Immature natural killer cell (primary cell): ENCODE measurements at regions not wholly inside any gene's neighbourhood (a gene's known extent, or its start where the extent isn't known, plus 50 kb on each side); places are given as distances from the start of the nearest gene placed in this dataset.

Experiments used
- DNase-seq, 3 donors: peaks; one replicate each; pipeline ENCODE4 v3.0.0; 2022; ENCODE audit warnings: mixed read lengths in 1 of 3
- H3K27ac Mint-ChIP-seq, 6 donors: one replicate each; pipeline ENCODE4 v1.8.0; 2020; ENCODE audit warnings: mixed read lengths in 6 of 6, mild to moderate bottlenecking in 5 of 6, inconsistent platforms in 4 of 6, moderate library complexity in 3 of 6
- H3K27me3 Mint-ChIP-seq, 3 donors: one replicate each; pipeline ENCODE4 v1.8.0; 2020 to 2021; ENCODE audit warnings: low read depth in 3 of 3, mild to moderate bottlenecking in 3 of 3, mixed read lengths in 3 of 3, moderate library complexity in 3 of 3, inconsistent platforms in 1 of 3
- H3K36me3 Mint-ChIP-seq, 3 donors: one replicate each; pipeline ENCODE4 v1.8.0; 2020; ENCODE audit warnings: mixed read lengths in 3 of 3, inconsistent platforms in 2 of 3, mild to moderate bottlenecking in 2 of 3
- H3K4me1 Mint-ChIP-seq, 2 donors: one replicate each; pipeline ENCODE4 v1.8.0; 2020; ENCODE audit warnings: inconsistent platforms in 2 of 2, mild to moderate bottlenecking in 2 of 2, mixed read lengths in 2 of 2, moderate library complexity in 1 of 2
- H3K4me3 Mint-ChIP-seq, 5 donors: one replicate each; pipeline ENCODE4 v1.8.0; 2020; ENCODE audit warnings: mild to moderate bottlenecking in 5 of 5, mixed read lengths in 5 of 5, inconsistent platforms in 3 of 5, moderate library complexity in 3 of 5
- H3K9me3 Mint-ChIP-seq, 6 donors: one replicate each; pipeline ENCODE4 v1.8.0; 2020; ENCODE audit warnings: mild to moderate bottlenecking in 6 of 6, mixed read lengths in 6 of 6, inconsistent platforms in 4 of 6, moderate library complexity in 3 of 6

- H3K4me1 Mint-ChIP-seq: no peaks in the 10 kb centered on the region
- no peak overlapping the region for H3K4me3 Mint-ChIP-seq
- no peaks in the 10 kb centered on the region for H3K9me3 Mint-ChIP-seq
- no peaks in the 10 kb centered on the region for H3K36me3 Mint-ChIP-seq
- peaks cover 0 to 3% (median 0%) of the 10 kb centered on the region in 3 donors for H3K27me3 Mint-ChIP-seq
- H3K27ac Mint-ChIP-seq: no peak overlapping the region
- no peak for DNase-seq
These were observed 206.5 kb downstream of the CTTN start for GRCh38 chr11:70604630-70605467.

GRCh38 chr11:70605468-70605815 is 207.1 kb downstream of the CTTN start:
- peaks cover 0 to 2% (median 0%) of the 10 kb centered on the region in 3 donors for H3K27me3 Mint-ChIP-seq
- H3K4me1 Mint-ChIP-seq: no peaks in the 10 kb centered on the region
- DNase-seq: no peak
- H3K9me3 Mint-ChIP-seq: no peaks in the 10 kb centered on the region
- H3K27ac Mint-ChIP-seq: no peak overlapping the region
- H3K4me3 Mint-ChIP-seq: no peak overlapping the region
- no peaks in the 10 kb centered on the region for H3K36me3 Mint-ChIP-seq

- Mint-ChIP-seq H3K27ac (no peak overlapping the region), H3K4me3 (no peak overlapping the region), H3K4me1 (no peaks in the 10 kb centered on the region), H3K36me3 (no peaks in the 10 kb centered on the region), H3K9me3 (no peaks in the 10 kb centered on the region), H3K27me3 (peaks cover 0 to 2% (median 0%) of the 10 kb centered on the region in 3 donors)
- DNase-seq: no peak
These were observed 207.5 kb downstream of the CTTN start for GRCh38 chr11:70605846-70606245.

GRCh38 chr11:70606248-70606950 is 208.1 kb downstream of the CTTN start:
- H3K27me3 Mint-ChIP-seq: peaks cover 0 to 2% (median 0%) of the 10 kb centered on the region in 3 donors
- H3K36me3 Mint-ChIP-seq: no peaks in the 10 kb centered on the region
- H3K4me3 Mint-ChIP-seq: no peak overlapping the region

GRCh38 chr11:70606951-70607330 is 208.6 kb downstream of the CTTN start:
- Mint-ChIP-seq H3K27ac (no peak overlapping the region), H3K9me3 (no peaks in the 10 kb centered on the region), H3K4me3 (no peak overlapping the region), H3K27me3 (peaks cover 0 to 2% (median 0%) of the 10 kb centered on the region in 3 donors), H3K4me1 (no peaks in the 10 kb centered on the region), H3K36me3 (no peaks in the 10 kb centered on the region)
- no peak for DNase-seq

More at GRCh38 chr11:70606248-70606950, 208.1 kb downstream of the CTTN start:
- no peak overlapping the region for H3K27ac Mint-ChIP-seq
- no peaks in the 10 kb centered on the region for H3K9me3 Mint-ChIP-seq
- H3K4me1 Mint-ChIP-seq: no peaks in the 10 kb centered on the region
- DNase-seq: no peak

- Mint-ChIP-seq H3K27ac (no peak overlapping the region), H3K27me3 (peaks cover 0 to 2% (median 0%) of the 10 kb centered on the region in 3 donors), H3K4me1 (no peaks in the 10 kb centered on the region), H3K9me3 (no peaks in the 10 kb centered on the region), H3K36me3 (no peaks in the 10 kb centered on the region), H3K4me3 (no peak overlapping the region)
- no peak for DNase-seq
These were observed 209.2 kb downstream of the CTTN start for GRCh38 chr11:70607561-70607960.

- H3K4me3 Mint-ChIP-seq: no peak overlapping the region
- no peaks in the 10 kb centered on the region for H3K36me3 Mint-ChIP-seq
- peaks cover 0 to 2% (median 2%) of the 10 kb centered on the region in 3 donors for H3K27me3 Mint-ChIP-seq
- no peaks in the 10 kb centered on the region for H3K4me1 Mint-ChIP-seq
- H3K9me3 Mint-ChIP-seq: no peaks in the 10 kb centered on the region
- DNase-seq: no peak
- H3K27ac Mint-ChIP-seq: no peak overlapping the region
These were observed 210.5 kb downstream of the CTTN start for GRCh38 chr11:70608568-70609470.

GRCh38 chr11:70610566-70611565 is 212.5 kb downstream of the CTTN start:
- no peak overlapping the region for H3K4me3 Mint-ChIP-seq
- H3K36me3 Mint-ChIP-seq: no peaks in the 10 kb centered on the region
- no peak for DNase-seq
- H3K27me3 Mint-ChIP-seq: peaks cover 0 to 3% (median 1%) of the 10 kb centered on the region in 3 donors
- no peak overlapping the region for H3K27ac Mint-ChIP-seq
- no peaks in the 10 kb centered on the region for H3K9me3 Mint-ChIP-seq
- no peaks in the 10 kb centered on the region for H3K4me1 Mint-ChIP-seq

- Mint-ChIP-seq H3K27ac (no peak overlapping the region), H3K4me1 (no peaks in the 10 kb centered on the region), H3K9me3 (no peaks in the 10 kb centered on the region), H3K36me3 (no peaks in the 10 kb centered on the region), H3K27me3 (peaks cover 0 to 3% (median 0%) of the 10 kb centered on the region in 3 donors), H3K4me3 (no peak overlapping the region)
- DNase-seq: no peak
These were observed 213.5 kb downstream of the CTTN start for GRCh38 chr11:70611821-70612220.

- Mint-ChIP-seq H3K27me3 (peaks cover 0 to 3% (median 0%) of the 10 kb centered on the region in 3 donors), H3K27ac (no peak overlapping the region), H3K9me3 (no peaks in the 10 kb centered on the region), H3K36me3 (no peaks in the 10 kb centered on the region), H3K4me1 (no peaks in the 10 kb centered on the region), H3K4me3 (no peak overlapping the region)
- DNase-seq: no peak
These were observed 214.3 kb downstream of the CTTN start for GRCh38 chr11:70612459-70613141.

- Mint-ChIP-seq H3K27ac (no peak overlapping the region), H3K4me3 (no peak overlapping the region), H3K36me3 (no peaks in the 10 kb centered on the region), H3K9me3 (no peaks in the 10 kb centered on the region), H3K4me1 (no peaks in the 10 kb centered on the region), H3K27me3 (peaks cover 0 to 3% (median 1%) of the 10 kb centered on the region in 3 donors)
- DNase-seq: no peak
These were observed 215.8 kb downstream of the CTTN start for GRCh38 chr11:70614034-70614681.
